ENCODE measurements at regions not wholly inside any gene's neighbourhood (a gene's known extent, or its start where the extent isn't known, plus 50 kb on each side); places are given as distances from the start of the nearest gene placed in this dataset.
"Not testable (repeated sequence)": the region's sequence is repeated elsewhere in the genome, so short reads cannot be mapped to it uniquely, and the experiment has no call there.

DNA sequence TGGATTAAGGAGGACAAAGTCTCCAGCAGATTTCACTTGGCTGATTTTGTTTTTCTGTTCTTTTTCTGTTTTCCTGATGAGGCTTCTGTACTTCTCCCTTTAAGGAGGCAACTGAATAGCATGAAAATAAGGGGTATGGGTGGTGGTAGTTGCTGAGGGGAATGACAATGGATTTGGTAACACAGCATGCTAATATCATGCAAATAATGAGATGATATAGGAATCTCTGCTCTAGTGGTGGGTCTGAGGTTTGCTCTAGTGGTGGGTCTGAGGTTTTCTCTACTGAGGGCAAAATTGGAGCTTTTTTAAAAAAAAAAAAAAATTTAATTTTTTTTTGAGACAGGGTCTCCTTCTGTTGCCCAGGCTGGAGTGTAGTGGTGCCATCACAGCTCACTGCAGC lies 139.7 kb downstream of the C9orf152 start:
- DNase-seq: no peak

DNA sequence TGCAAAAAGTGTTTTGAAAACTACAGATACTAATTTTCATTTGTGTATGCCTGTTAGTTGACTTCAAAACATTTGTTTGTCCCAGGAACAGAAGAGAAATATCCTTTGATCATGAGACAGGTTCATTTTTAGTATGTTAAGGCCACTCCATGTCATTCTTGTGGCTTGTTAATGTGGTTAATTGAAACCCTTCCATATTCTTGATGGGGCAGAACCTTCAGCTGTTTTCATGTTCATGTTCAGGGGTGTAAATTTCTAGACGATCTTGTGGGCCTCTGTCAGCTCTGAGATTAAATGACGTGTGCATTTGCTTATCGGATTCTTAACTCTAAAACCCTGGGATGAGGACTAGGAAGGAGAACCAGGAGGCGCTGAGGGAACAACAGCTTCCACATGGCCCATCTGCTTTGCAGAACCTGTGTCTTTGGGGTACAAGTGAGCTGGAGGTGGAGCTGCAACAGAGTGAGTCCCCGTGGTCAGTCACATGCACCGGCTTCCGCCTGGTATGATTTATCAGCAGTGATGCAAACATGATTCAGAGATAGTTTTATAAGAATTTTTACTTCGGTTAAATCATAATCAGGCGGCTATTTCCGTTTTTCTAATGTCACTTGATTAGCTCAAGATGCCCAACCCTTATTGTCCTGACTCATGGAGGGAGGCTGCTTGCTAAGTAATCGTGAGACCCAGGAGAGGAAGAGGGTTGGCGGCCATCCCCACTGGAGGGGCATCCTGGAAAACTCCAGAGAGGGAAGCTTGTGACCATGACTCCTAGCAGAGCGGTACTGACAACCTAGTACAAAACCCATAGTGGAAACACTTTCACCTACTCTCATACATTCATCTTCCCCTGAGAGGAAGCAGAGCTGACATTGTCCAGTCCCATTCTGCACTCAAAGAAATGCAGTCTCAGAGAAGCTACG lies 138.4 kb downstream of the C9orf152 start:
- no peak for DNase-seq

DNA sequence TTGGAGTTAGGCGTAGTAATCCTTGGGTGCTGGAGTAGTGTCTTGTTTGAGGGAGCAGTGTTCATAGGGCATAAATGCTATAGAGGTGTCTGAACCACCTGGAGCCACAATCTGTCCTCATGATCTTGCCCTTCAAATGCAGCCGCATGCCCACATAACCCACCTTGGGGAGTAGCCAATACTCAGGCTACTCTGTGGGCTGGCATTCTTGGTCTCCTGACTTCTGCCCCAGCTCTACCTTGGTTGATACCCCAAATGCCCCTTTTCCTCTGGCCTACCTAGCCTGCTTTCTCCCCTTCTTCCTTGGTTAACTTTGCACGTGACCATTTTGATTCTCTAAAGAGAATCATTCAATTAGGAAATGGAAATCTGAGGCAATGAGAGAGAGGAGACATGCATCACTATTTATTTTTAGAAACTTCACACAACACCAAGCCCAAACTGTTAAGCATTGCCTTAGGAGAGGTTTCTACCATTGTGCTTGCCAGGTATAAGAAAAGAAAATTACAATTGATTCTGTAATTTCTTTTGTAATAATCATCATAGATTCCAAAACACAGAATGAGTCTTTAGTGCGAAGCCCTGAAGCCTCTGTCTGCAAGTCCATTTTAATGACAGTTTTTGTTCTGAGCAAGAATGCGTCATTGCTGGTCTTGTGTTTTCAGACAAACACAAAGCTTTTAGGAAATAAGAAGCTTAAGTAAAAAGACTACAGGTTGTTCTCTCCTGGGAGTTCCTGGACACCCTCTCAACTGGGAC lies 135.2 kb downstream of the C9orf152 start:
- DNase-seq: no peak

DNA sequence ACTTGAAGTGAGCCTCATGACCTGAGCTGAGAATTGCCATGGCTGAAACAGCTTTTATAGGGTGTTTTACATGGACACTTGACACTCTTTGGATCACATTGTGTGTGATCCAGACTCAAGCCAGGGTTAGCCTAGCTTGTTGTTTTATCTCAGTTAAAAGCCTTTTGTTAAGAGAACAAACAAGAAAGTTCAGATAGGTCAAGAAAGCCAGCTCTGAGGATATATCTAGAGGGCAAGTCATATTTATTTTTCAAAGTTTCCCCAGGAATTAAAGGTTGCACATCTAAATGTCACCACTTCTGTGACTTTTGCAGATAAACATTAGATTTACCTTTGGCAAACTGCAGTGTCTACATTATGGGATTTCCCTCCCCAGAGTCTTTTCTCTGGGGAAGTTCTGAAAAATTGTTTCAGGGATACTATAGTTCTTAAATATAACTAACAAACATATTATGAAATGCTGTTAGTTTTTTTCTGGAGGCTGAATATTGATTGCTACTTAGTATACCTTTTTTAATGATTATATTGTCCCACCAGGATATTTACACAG lies 134.5 kb downstream of the C9orf152 start:
- no peak for DNase-seq

DNA sequence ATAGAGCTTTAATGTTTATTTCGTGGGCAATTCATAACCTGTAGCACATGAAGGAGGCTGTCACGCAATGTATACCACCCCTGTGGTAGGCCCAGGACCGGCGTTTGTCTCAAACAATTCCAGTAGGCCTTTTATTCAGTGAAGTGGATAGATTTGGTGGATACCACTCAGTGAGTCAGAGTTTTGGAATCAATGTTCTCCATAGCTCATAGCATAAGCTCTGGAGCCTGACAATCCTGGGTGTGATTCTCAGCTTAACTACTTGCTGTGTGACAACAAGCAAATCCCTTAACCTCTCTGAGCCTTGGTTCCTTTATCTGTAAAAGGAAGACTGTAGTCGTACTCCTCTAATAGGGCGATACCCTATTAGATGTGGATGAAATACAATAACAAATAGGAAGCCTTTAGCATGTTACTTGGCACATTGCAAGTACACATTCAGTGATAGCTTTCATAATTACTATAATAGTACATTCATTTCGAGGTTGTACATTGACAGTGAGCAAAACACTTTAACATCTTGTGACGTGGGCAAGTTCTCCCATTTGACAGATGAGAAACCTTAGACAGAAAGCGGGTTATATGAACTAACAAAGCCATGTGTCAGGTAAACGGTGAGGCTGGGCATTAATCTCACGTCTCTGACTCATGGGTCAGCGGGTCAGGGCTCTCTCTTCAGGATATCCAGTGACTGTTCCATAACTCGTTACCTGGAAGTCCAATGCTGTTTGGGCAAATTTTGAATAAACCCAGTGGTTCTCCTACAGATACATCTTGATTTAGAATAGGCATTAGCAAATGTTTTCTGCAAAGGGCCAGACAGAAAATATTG lies 130.8 kb downstream of the C9orf152 start:
- DNase-seq: no peak

DNA sequence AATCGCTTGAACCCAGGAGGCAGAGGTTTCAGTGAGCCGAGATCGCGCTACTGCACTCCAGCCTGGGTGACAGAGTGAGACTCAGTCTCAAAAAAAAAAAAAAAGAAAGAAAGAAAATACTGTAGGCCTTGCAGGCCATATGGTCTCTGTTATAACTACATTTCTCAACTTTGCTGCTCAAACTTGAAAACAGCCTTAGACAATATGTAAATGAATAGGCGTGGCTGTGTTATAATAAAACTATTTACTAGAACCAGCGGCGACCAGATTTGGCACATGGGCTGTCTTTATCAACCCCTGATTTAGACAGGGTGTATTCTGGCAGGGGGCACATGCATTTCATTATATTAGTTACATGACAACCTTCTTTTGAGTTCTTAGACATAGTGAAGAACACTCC lies 130.0 kb downstream of the C9orf152 start:
- no peak for DNase-seq

DNA sequence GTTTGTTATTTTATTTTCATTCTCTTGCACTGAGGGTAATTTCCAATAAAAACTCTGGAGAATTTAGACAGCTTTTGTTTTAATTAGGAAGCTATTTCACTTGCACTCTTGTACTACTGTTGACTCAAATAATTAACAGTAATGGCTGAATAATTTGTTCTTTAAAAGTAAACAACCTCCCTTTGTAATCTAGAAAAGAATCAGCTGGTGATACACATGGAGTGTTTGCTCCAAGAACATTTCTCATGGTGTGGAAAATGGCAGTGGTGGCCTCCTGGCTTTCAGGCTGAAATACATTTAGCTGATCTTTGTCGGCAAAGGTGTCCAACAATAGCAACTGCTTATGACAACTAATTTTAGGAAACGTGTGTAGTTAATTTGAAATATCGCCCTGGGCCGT lies 129.4 kb downstream of the C9orf152 start:
- DNase-seq: peak; percentile 91

DNA sequence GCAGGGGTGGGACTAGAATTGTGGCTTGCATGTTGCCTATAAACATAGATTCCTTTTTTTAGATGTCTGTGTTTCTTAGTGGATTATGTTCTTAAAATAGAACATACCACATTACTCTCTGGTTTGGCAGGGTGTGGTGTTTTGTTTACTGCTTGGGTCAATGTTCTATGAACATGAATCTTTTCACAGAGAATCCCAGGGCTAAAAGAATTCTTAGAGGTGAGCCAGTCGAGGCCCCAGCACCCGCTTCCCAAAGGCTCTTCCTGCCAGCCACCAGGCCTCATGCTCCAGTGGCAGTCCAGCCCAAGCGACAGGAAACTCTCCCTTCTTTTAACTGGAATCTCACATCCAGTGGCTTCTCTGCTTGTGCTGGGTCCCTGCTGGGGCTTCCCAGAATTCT lies 126.6 kb downstream of the C9orf152 start:
- DNase-seq: no peak

DNA sequence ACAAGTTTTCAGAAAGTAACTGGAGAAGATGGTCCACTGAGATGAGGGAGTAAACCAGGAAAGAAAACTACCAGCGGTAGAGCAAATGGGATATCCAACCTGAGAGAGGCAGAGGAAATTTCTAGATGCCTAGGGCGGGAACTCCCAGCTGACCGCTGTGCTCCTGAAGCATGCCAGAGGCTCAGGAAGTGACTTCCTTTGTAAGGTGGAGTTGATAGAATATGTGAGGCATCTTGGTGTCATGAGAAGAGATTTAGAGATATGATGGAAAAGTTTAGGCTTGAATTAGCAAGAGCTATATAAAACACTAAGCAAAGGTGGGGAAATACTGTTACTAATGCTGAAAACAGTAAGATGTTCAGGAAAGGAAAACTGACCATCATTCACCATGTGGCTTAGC lies 124.1 kb downstream of the C9orf152 start:
- no peak for DNase-seq

DNA sequence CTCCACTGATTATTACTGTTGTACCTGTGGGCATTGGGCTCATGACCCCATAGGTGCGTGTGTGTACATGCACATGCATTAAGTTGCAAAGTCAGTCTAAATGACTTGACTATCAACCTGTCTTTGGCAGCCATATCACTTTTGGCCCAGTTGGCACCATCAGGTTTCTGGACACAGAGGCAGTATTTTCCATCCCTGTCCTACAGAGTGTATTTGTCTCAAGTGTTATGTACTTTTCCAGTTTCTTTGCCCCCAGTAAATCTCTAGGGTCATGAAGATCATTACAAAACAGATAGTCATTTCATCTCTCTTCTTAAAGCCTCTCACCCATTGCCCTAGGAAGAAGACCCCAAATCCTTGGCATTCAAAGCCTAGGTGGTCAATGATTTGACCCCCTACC lies 121.4 kb downstream of the C9orf152 start:
- no peak for DNase-seq

DNA sequence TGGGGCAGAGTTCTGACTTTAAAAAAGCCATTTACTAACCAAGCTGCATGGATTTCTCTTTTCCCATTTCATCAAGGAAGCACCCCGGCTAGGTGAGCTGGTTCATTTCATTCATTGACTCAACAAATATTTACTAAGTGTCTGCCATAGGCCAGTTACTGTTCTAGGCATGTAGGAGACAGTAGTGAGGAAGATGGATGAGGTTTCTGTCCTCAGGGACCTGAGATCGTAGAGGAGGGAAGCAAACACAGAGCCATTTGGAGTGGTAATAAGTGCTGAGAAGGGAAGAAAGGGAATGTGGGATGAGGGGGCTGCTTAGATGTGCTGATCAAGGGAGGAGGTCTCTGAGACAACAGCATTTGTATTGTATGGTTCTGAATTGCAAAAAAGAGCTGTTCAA lies 120.4 kb downstream of the C9orf152 start:
- peak; percentile 16 for DNase-seq

DNA sequence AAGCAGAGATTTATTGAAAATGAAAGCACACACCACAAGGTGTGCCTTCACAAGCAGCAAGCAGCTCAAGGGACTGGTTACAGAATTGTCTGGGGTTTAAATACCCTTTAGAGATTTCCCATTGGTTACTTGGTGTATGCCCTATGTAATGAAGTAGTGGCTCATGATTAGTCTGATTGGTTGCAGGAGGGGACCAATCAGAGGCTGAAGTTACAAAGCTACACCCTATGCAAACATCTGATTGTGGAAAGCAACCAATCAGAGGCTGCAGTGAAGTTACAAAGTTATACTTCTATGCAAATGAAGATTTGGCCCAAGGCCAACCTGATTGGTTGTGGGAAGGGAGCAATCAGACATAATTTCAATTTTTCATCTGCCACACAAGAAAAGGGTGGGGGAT lies 119.9 kb downstream of the C9orf152 start:
- no peak for DNase-seq

DNA sequence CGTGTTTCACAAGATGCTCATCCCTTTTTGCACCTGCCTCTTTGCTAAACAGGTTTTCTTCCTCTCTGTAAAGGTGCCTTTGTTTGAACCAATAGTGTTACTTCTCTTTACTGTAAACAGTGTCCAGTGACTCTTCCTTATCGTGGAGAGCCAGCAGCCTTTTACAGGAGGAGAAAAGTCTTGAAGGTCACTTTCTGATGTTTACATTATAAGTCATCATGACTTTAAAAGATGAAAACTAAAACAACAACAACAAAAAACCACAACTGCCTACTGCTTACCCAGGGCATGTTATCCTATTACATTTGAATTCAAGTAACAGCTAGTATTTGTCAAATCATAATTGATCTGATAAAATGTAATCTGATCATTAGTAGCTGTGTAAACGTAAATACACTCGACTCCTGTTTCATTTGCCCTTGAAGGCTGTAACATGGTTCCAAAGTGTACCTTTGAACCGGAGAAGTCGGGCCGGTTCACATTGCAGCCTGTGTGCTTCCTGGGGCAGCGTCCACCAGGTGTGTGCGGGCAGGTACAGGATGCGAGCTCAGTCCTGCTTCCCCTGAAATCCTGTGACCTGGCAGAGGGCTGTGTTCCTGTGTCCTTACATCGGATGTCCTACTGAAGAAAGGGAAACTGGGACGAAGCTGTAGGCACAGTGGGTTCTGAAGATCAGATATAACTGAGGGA lies 118.1 kb downstream of the C9orf152 start:
- DNase-seq: peak; percentile 94

DNA sequence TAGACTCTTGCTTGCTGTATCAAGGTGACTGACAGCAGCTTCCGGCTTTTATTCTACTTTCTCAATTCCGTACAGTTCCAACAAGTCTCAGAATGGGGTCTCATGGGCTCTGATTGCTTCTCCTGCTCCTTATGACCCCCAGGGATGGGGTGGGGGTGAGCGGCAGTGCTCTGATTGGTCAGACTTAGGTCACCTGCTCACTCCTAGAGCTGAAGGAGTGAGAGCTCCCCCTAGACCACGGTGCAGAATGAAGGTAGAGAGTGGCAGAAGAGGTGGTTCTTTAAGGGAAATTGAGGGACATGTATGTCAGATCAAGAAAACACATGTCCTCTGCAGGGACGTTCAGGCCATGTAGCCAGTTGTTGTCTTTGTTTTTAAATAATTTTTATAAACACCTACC lies 115.2 kb downstream of the C9orf152 start:
- no peak for DNase-seq

DNA sequence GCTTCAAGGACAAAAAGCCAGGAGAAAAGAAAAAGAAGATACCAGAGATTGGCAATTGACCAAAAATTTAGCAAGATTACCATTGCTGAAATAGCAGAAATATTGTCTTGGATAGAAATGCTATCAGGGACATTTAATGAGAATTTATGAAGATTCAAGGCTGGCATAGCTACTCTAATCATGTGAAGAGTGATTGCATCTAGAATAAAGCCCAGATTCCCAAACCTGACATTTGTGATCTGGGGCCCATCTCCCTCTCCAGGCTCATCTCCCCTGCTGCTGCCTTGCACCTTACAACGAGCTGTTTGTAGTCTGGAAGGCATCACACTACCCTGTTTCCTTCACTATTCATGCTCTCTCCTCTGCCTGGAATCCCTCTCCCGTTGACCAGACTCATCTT lies 114.5 kb downstream of the C9orf152 start:
- no peak for DNase-seq

DNA sequence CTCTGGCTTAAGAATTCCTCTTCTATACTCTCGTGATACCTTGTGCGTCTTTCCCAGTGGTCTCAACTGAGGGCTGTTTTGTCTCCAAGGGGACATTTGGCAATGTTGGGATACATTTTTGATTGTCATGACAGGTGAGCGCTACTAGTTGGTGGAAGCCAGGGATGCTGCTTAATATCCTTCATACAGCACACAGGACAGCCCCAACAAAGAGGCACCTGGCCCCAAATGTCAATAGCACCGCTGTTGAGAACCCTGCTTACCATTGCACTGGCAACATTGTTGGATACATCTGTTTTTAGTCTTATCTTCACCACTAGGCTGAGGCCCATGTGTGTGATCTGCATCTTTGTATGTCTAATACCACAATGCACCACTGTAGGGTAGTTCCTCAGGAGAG lies 114.1 kb downstream of the C9orf152 start:
- DNase-seq: no peak

DNA sequence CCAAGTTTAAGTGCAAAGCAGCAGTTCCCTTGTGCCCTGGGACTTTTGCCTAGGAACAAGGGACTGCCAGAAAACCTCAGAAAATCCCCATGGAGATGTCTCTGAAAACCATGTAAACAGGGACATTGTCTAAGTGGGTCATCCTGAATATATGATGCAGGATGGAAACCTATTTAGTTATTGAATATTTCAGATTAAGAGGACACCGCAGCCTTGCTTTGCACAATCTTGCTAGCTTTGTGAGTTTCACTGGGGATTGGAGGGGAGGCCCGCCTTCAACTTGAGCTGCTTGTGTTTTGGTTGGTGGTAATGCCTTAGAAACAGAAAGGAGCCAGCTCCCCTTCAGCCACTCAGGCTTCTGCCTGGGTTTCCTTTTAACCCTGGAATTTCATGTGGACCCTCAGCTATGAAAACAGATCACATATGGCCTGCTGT lies 112.8 kb downstream of the C9orf152 start:
- DNase-seq: no peak

DNA sequence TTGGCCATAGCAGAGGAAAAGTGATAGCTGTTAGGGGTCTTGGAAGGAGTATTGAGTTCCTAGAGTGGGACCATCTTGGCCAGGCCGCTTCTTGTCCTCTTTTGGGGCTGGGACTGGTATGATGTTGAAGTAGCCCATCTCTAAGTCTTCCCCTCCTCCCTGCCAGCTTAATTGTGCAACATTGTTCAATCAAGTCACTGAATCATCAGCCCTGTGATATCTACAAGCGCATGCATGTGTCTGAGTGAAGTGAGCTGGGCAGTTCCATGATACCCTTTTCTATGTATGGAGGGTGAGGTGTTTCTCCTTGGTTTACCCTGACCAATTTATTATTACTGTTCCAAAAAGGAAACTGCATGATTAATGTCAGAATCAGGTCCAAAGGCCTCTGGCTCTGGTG lies 112.2 kb downstream of the C9orf152 start:
- DNase-seq: no peak

DNA sequence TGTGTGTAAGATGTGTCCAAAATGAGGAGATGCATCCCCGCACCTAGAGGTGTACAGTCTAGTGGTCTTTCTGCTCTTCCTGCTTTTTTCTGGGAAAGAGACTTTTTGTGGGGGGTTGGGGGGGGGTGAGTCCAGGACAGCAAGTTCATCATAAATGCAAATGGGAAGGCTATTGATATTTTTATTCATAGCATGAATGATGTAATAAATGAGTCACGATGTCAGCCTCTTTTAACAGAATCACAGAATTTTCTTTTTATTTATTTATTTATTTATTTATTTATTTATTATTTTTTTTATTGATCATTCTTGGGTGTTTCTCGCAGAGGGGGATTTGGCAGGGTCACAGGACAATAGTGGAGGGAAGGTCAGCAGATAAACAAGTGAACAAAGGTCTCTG lies 111.3 kb downstream of the C9orf152 start:
- DNase-seq: not testable (repeated sequence)

DNA sequence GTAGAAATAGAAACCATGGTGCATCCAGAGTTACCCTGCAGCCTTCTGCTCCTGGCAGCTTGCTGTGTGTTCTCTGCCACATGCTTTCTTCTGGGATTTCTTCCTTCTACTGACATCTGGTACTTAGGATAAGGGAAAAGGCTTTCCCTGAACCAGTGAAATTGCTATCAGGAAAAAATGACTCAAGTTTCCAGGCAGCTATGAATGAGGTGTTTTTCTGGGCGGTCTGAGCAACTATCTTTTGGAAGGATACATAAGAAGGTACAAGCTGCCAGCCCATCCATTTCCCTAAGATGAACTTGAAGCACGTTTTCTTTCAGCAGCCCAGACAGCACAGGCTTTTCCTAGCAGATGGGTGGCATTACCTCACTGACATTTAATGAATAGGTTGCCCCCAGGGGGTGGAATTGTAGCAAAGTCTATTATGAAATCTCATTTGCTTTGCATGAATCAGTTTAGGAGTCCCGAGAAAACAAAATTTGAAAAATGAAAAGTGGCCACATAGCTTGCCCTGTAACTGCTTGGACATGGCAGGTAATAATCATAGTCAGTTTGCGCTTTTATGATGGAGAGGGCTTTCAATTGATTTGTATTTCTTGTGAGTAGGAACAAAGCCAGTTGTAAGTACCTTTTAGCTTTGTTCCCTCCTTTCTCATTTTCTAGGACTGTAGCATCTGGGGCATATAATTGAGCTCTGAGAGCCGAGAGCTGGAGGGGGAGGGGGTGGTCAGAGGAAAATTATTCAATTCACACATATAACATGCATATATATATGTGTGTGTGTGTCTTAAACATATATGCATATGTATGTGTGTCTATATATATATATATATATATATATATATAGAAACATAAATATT lies 108.5 kb downstream of the C9orf152 start:
- no peak for DNase-seq

DNA sequence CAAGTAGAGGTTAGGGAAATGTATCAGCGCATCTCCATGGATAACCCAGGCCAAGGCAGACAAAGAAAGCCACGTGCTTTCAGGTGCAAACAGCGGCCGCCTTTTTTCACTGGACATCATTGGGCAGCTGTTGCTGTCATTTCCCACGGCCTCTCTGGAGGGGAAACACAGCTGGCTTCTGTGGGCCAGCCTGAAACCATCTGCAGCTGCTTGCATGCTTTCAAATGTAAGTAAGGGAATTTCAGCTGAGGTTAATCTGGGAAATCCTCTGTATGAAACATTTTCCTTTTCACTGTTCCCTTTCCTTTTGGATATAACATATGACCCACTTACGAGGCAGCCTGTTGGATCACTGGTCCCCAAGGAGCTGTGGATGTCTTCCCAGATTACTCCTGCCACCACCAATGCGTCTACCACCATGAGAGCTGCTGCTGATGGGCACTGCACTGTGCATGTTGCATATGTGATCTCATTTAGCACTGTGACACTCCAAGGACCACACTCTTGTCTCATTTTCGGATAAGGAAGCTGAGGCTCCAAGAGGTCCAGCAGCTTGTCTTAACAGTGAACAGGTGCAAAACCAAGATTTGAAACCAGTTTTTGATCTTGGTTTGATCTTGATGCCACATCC lies 106.3 kb downstream of the C9orf152 start:
- no peak for DNase-seq

Measured in NCI-H748 treated with DMSO at 0.1 percent for 48 hours (cell line).